H1 (cell line): ENCODE measurements at regions not wholly inside any gene's neighbourhood (a gene's known extent, or its start where the extent isn't known, plus 50 kb on each side); places are given as distances from the start of the nearest gene placed in this dataset.

Experiments
- ATF2 ChIP-seq: IDR thresholded peaks from 2 replicates; pipeline ENCODE4 v1.6.1; 2012; ENCODE audit warnings: low read length, inconsistent platforms
- CBX5 ChIP-seq: fragments of 300-800, 300-1000 bp; sonication (generic); IDR thresholded peaks from 2 replicates; pipeline ENCODE4 v1.7.1; 2016; ENCODE audit warnings: antibody characterized with exemption, low read length, low read depth
- POLR2AphosphoS5 ChIP-seq: IDR thresholded peaks from 2 replicates; pipeline ENCODE4 v1.6.1; 2011; ENCODE audit warnings: low read depth, low read length
- POU5F1 ChIP-seq: IDR thresholded peaks from 2 replicates; pipeline ENCODE4 v1.6.1; 2011; ENCODE audit warnings: low read depth, mild to moderate bottlenecking, low read length, moderate library complexity
- RFX5 ChIP-seq: IDR thresholded peaks from 2 replicates; pipeline ENCODE4 v1.6.1; 2011; ENCODE audit warnings: low read depth, low read length, improper control_type of control experiment, borderline replicate concordance
- SIN3A ChIP-seq, 2 experiments: IDR thresholded peaks in 1 of 2; conservative IDR thresholded peaks in 1 of 2; 2 replicates each; pipeline ENCODE4 v1.6.1; 2011 to 2012; ENCODE audit warnings: low read length in 2 of 2, improper control_type of control experiment in 1 of 2, low read depth in 1 of 2, mild to moderate bottlenecking in 1 of 2
- SP1 ChIP-seq: IDR thresholded peaks from 2 replicates; pipeline ENCODE4 v1.6.1; 2011; ENCODE audit warnings: low read depth, low read length
- TAF1 ChIP-seq: IDR thresholded peaks from 2 replicates; pipeline ENCODE4 v1.6.1; 2011; ENCODE audit warnings: mild to moderate bottlenecking, low read depth, low read length

- no peak for TF ChIP-seq ATF2
- TF ChIP-seq SIN3A (conservative IDR thresholded peaks at IDR 0.05 in 1 of 2, IDR thresholded peaks at IDR 0.05 in 1 of 2; ENCODE audit: low read depth in 1 of 2, low read length in 2 of 2), result no peak
- TF ChIP-seq SP1, result no peak
- no peak for TF ChIP-seq POLR2AphosphoS5
- TF ChIP-seq RFX5, result no peak
- no peak for TF ChIP-seq TAF1
- no peak for TF ChIP-seq CBX5
- TF ChIP-seq POU5F1, result no peak
Measured at GRCh38 chr18:73153271-73153670, 285.5 kb upstream of the NETO1 start (continued).
